GM23338 (cell line): ENCODE measurements at regions not wholly inside any gene's neighbourhood (a gene's known extent, or its start where the extent isn't known, plus 50 kb on each side); places are given as distances from the start of the nearest gene placed in this dataset.

Source experiments
- ATAC-seq: fragments of 200-7000 bp; cut with Tn5 transposase; 3 replicates; pipeline ENCODE4 v1.9.1; 2020
- DNase-seq: peaks from one replicate; pipeline ENCODE4 v3.0.0-alpha.2; 2015; ENCODE audit warnings: low spot score
- H2AFZ ChIP-seq: fragments of 200-600 bp; sonication (generic); 2 replicates; pipeline ENCODE4 v1.8.0; 2016; ENCODE audit warnings: antibody characterized with exemption, mild to moderate bottlenecking, moderate library complexity
- H3F3A ChIP-seq: fragments of 200-600 bp; sonication (generic); replicated peaks from 2 replicates; pipeline ENCODE4 v1.8.0; 2017; ENCODE audit warnings: antibody characterized with exemption, mixed run types, low read depth
- H3K27ac ChIP-seq: fragments of 200-600 bp; sonication (generic); 2 replicates; pipeline ENCODE4 v1.6.1; 2016; ENCODE audit warnings: low read depth
- H3K27me3 ChIP-seq: fragments of 200-600 bp; sonication (generic); 2 replicates; pipeline ENCODE4 v1.8.0; 2016; ENCODE audit warnings: mild to moderate bottlenecking, mixed run types, moderate library complexity; ENCODE audit not compliant: insufficient read depth
- H3K36me3 ChIP-seq: fragments of 200-600 bp; sonication (generic); 2 replicates; pipeline ENCODE4 v1.8.0; 2016; ENCODE audit warnings: mild to moderate bottlenecking; ENCODE audit not compliant: insufficient read depth
- H3K4me1 ChIP-seq: fragments of 200-600 bp; sonication (generic); 2 replicates; pipeline ENCODE4 v1.8.0; 2016; ENCODE audit warnings: mild to moderate bottlenecking, moderate library complexity; ENCODE audit not compliant: insufficient read depth
- H3K4me2 ChIP-seq: fragments of 200-600 bp; sonication (generic); 2 replicates; pipeline ENCODE4 v1.7.1; 2017; ENCODE audit warnings: mixed run types
- H3K4me3 ChIP-seq: fragments of 200-600 bp; sonication (generic); 2 replicates; pipeline ENCODE4 v1.6.1; 2016; ENCODE audit warnings: mixed run types
- H3K79me2 ChIP-seq: fragments of 200-600 bp; sonication (generic); replicated peaks from 2 replicates; pipeline ENCODE4 v1.8.0; 2017; ENCODE audit warnings: mild to moderate bottlenecking; ENCODE audit not compliant: insufficient read depth
- H3K9me2 ChIP-seq: fragments of 200-600 bp; sonication (generic); 2 replicates; pipeline ENCODE4 v1.8.0; 2017; ENCODE audit not compliant: insufficient read depth
- H4K20me1 ChIP-seq: fragments of 200-600 bp; sonication (generic); replicated peaks from 2 replicates; pipeline ENCODE4 v1.8.0; 2017; ENCODE audit warnings: mild to moderate bottlenecking; ENCODE audit not compliant: insufficient read depth
- H3K27ac Mint-ChIP-seq: 2 replicates; pipeline ENCODE4 v1.8.0; 2020; ENCODE audit warnings: inconsistent platforms, mild to moderate bottlenecking, moderate library complexity, mixed read lengths
- H3K27me3 Mint-ChIP-seq: 3 replicates; pipeline ENCODE4 v1.8.0; 2022; ENCODE audit warnings: low read depth, mild to moderate bottlenecking, moderate library complexity, mixed read lengths, inconsistent platforms; ENCODE audit not compliant: insufficient read depth, poor library complexity
- H3K36me3 Mint-ChIP-seq: 3 replicates; pipeline ENCODE4 v1.8.0; 2021; ENCODE audit warnings: low read depth, mild to moderate bottlenecking, inconsistent platforms, moderate library complexity, mixed read lengths
- H3K4me1 Mint-ChIP-seq: 3 replicates; pipeline ENCODE4 v1.8.0; 2020; ENCODE audit warnings: mild to moderate bottlenecking, inconsistent platforms, mixed read lengths
- H3K4me3 Mint-ChIP-seq: 3 replicates; pipeline ENCODE4 v1.8.0; 2021; ENCODE audit warnings: moderate library complexity, mild to moderate bottlenecking, inconsistent platforms, mixed read lengths
- H3K9me3 Mint-ChIP-seq: 3 replicates; pipeline ENCODE4 v1.8.0; 2020; ENCODE audit warnings: moderate library complexity, mild to moderate bottlenecking, inconsistent platforms, mixed read lengths
- CREB1 ChIP-seq: fragments of 250-450 bp; sonication (Bioruptor Pico); IDR thresholded peaks from 2 replicates; pipeline ENCODE4 v1.5.0; 2020; ENCODE audit warnings: low read depth, mild to moderate bottlenecking, moderate library complexity
- CTCF ChIP-seq, 2 experiments: fragments of 200-600 bp in 1 of 2; sonication (generic) in 1 of 2; conservative IDR thresholded peaks; 2 replicates each; pipeline versions ENCODE4 v1.5.1 to v1.6.1; 2016 to 2017; ENCODE audit warnings: antibody characterized with exemption in 2 of 2, low read depth in 2 of 2, mild to moderate bottlenecking in 2 of 2, moderate library complexity in 1 of 2
- EZH2 ChIP-seq: fragments of 200-600 bp; sonication (generic); IDR thresholded peaks from one replicate; pipeline ENCODE4 v1.8.0; 2017; ENCODE audit warnings: antibody characterized with exemption, mild to moderate bottlenecking, low read depth; ENCODE audit not compliant: unreplicated experiment
- JUNB ChIP-seq: IDR thresholded peaks from one replicate; pipeline ENCODE4 v1.6.1; 2016; ENCODE audit warnings: antibody characterized with exemption; ENCODE audit not compliant: unreplicated experiment
- REST ChIP-seq: IDR thresholded peaks from one replicate; pipeline ENCODE4 v1.6.1; 2018; ENCODE audit warnings: antibody characterized with exemption; ENCODE audit not compliant: unreplicated experiment
- ZNF331 ChIP-seq: fragments of 250-450 bp; sonication (Bioruptor Pico); IDR thresholded peaks from 2 replicates; pipeline ENCODE4 v1.5.0; 2020; ENCODE audit warnings: low read depth, mild to moderate bottlenecking, moderate library complexity
- ZNF462 ChIP-seq: fragments of 250-450 bp; sonication (Bioruptor Pico); IDR thresholded peaks from 2 replicates; pipeline ENCODE4 v1.5.0; 2020; ENCODE audit warnings: mild to moderate bottlenecking, moderate library complexity

- Histone ChIP-seq H3K4me2 (no peak overlapping the region), H3K4me3 (no peak overlapping the region), H3K36me3 (no peaks in the 10 kb centered on the region), H3K27ac (no peak overlapping the region), H3K79me2 (no peaks in the 10 kb centered on the region), H4K20me1 (no peaks in the 10 kb centered on the region), H3K27me3 (no peaks in the 10 kb centered on the region), H3K4me1 (no peaks in the 10 kb centered on the region), H2AFZ (peak overlapping the region; percentile 61; the same call in 1 of the 2 replicates), H3K9me2 (no peaks in the 10 kb centered on the region), H3F3A (no peaks in the 10 kb centered on the region)
- no peaks in the 10 kb centered on the region for H3K9me3 Mint-ChIP-seq
- ATAC-seq (no peak), DNase-seq (no peak)
- H3K4me3 Mint-ChIP-seq: no peak overlapping the region
- no peaks in the 10 kb centered on the region for H3K36me3 Mint-ChIP-seq
- H3K27ac Mint-ChIP-seq: no peak overlapping the region
- no peaks in the 10 kb centered on the region for H3K4me1 Mint-ChIP-seq
- TF ChIP-seq REST: no peak
- TF ChIP-seq EZH2: no peak
- no peak for TF ChIP-seq CTCF (conservative IDR thresholded peaks at IDR 0.05; ENCODE audit: low read depth in 2 of 2)
- no peak for TF ChIP-seq JUNB
- TF ChIP-seq CREB1 (CRISPR knock-in tag): no peak
- TF ChIP-seq ZNF462 (CRISPR knock-in tag): no peak
- no peak for TF ChIP-seq ZNF331
- no peaks in the 10 kb centered on the region for H3K27me3 Mint-ChIP-seq
Observed at GRCh38 chr4:108292229-108292628, 123.5 kb upstream of the LEF1 start.
